Left lung (tissue), 4 donors: ENCODE measurements at regions not wholly inside any gene's neighbourhood (a gene's known extent, or its start where the extent isn't known, plus 50 kb on each side); places are given as distances from the start of the nearest gene placed in this dataset.

Experiments used
- ATAC-seq: fragments of 200-7000 bp; cut with Tn5 transposase; one replicate; pipeline ENCODE4 v1.9.1; 2020; ENCODE audit warnings: moderate library complexity
- DNase-seq, 4 donors: peaks; one replicate each; pipeline ENCODE4 v3.0.0-alpha.2; 2013 to 2020
- H3K27ac ChIP-seq, 2 donors: fragments of 200-600 bp; sonication (generic) in 1 of 2; one replicate each; pipeline versions ENCODE4 v1.5.0 to v1.8.0; 2020 to 2021
- H3K27me3 ChIP-seq, 2 donors: fragments of 200-600 bp; sonication (generic) in 1 of 2; one replicate each; pipeline versions ENCODE4 v1.5.0 to v1.8.0; 2020 to 2021
- H3K36me3 ChIP-seq, 2 donors: fragments of 200-600 bp; sonication (generic) in 1 of 2; one replicate each; pipeline versions ENCODE4 v1.5.0 to v1.8.0; 2020 to 2021
- H3K4me1 ChIP-seq, 2 donors: fragments of 200-600 bp; one replicate each; pipeline ENCODE4 v1.8.0; 2021
- H3K4me3 ChIP-seq, 2 donors: fragments of 200-600 bp; sonication (generic) in 1 of 2; one replicate each; pipeline versions ENCODE4 v1.5.0 to v1.8.0; 2020 to 2021; ENCODE audit warnings: mild to moderate bottlenecking in 1 of 2
- H3K9me3 ChIP-seq, 2 donors: fragments of 200-600 bp; sonication (generic) in 1 of 2; one replicate each; pipeline versions ENCODE4 v1.5.0 to v1.8.0; 2020 to 2021
- CTCF ChIP-seq, 2 donors: fragments of 200-600 bp; sonication (generic) in 1 of 2; IDR thresholded peaks; one replicate each; pipeline versions ENCODE4 v1.5.0 to v1.8.0; 2021; ENCODE audit warnings: antibody characterized with exemption in 2 of 2
- intact Hi-C, 2 donors: fragments of 100-400 bp; cut with DNase I; formaldehyde crosslinking; loops; one replicate each; pipeline versions ENCODE4 v1.11.2 to v1.14.2; 2022
- donor health status: DM: no; HTN: yes; CAD: no.
- donor health status: DM: no; HTN: no; CAD: no.

- DNase-seq, result no peak
These were observed 158.8 kb downstream of the KLF13 start for GRCh38 chr15:31485431-31485830.

GRCh38 chr15:31485911-31486461 lies 159.4 kb downstream of the KLF13 start:
- ATAC-seq (no peak), DNase-seq (no peak)
- Histone ChIP-seq H3K9me3 (peaks cover 0 to under 1% of the 10 kb centered on the region in 2 donors), H3K27ac (no peak overlapping the region), H3K4me1 (peaks cover 8 to 41% of the 10 kb centered on the region in 2 donors), H3K27me3 (peaks cover 14 to 52% of the 10 kb centered on the region in 2 donors), H3K4me3 (no peak overlapping the region), H3K36me3 (no peaks in the 10 kb centered on the region)
- intact Hi-C loops, result no loop called here
- no peak for TF ChIP-seq CTCF (IDR thresholded peaks at IDR 0.05)

More at GRCh38 chr15:31485431-31485830, 158.8 kb downstream of the KLF13 start:
- no peak overlapping the region for H3K27ac ChIP-seq
- ATAC-seq, result no peak
- no peaks in the 10 kb centered on the region for H3K9me3 ChIP-seq
- TF ChIP-seq CTCF (IDR thresholded peaks at IDR 0.05), result no peak
- peaks cover 8 to 41% of the 10 kb centered on the region in 2 donors for H3K4me1 ChIP-seq
- no peak overlapping the region for H3K4me3 ChIP-seq
- H3K36me3 ChIP-seq, result no peaks in the 10 kb centered on the region
- peaks cover 14 to 58% of the 10 kb centered on the region in 2 donors for H3K27me3 ChIP-seq
- intact Hi-C loops, result no loop called here

GRCh38 chr15:31486506-31486905 lies 159.9 kb downstream of the KLF13 start:
- intact Hi-C loops, result no loop called here

GRCh38 chr15:31486906-31487695 lies 160.5 kb downstream of the KLF13 start:
- Histone ChIP-seq H3K27ac (no peak overlapping the region), H3K9me3 (peaks cover 0 to 10% of the 10 kb centered on the region in 2 donors), H3K4me3 (no peak overlapping the region), H3K4me1 (peaks cover 8 to 41% of the 10 kb centered on the region in 2 donors), H3K27me3 (peaks cover 7 to 41% of the 10 kb centered on the region in 2 donors), H3K36me3 (no peaks in the 10 kb centered on the region)
- intact Hi-C loops, result no loop called here
- TF ChIP-seq CTCF (IDR thresholded peaks at IDR 0.05), result no peak
- ATAC-seq (no peak), DNase-seq (no peak)

More at GRCh38 chr15:31486506-31486905, 159.9 kb downstream of the KLF13 start:
- TF ChIP-seq CTCF (IDR thresholded peaks at IDR 0.05), result no peak
- Histone ChIP-seq H3K4me1 (peaks cover 8 to 41% of the 10 kb centered on the region in 2 donors), H3K9me3 (peaks cover 0 to 4% of the 10 kb centered on the region in 2 donors), H3K4me3 (no peak overlapping the region), H3K27ac (no peak overlapping the region), H3K27me3 (peaks cover 10 to 47% of the 10 kb centered on the region in 2 donors), H3K36me3 (no peaks in the 10 kb centered on the region)
- DNase-seq (no peak), ATAC-seq (no peak)

GRCh38 chr15:31487811-31488436 lies 161.3 kb downstream of the KLF13 start:
- Histone ChIP-seq H3K4me1 (peaks cover 8 to 36% of the 10 kb centered on the region in 2 donors), H3K27me3 (peaks cover 0 to 33% of the 10 kb centered on the region in 2 donors), H3K4me3 (no peak overlapping the region), H3K36me3 (no peaks in the 10 kb centered on the region), H3K27ac (no peak overlapping the region), H3K9me3 (peaks cover 0 to 12% of the 10 kb centered on the region in 2 donors)
- no peak for TF ChIP-seq CTCF (IDR thresholded peaks at IDR 0.05)
- ATAC-seq, result no peak
- intact Hi-C loops, result no loop called here
- no peak for DNase-seq
